ENCODE measurements at regions not wholly inside any gene's neighbourhood (a gene's known extent, or its start where the extent isn't known, plus 50 kb on each side); places are given as distances from the start of the nearest gene placed in this dataset.

- 57% methylated on average over 4 of the region's 4 CpGs for WGBS (ENCODE audit: low lambda C conversion rate)
- CTCF ChIA-PET (ENCODE audit: low intra/inter-chr PET ratio, low total read pairs) = no interaction called here
Measured at GRCh38 chr20:11539450-11539849, 378.2 kb upstream of the BTBD3 start.

GRCh38 chr20:11540558-11540957 lies 377.1 kb upstream of the BTBD3 start:
- 4% methylated on average over 3 of the region's 3 CpGs for WGBS (ENCODE audit: low lambda C conversion rate)
- Histone ChIP-seq H3K4me3 (replicated peaks in 1 of 3; ENCODE audit: insufficient read depth in 1 of 3, low read depth in 2 of 3, low read length in 3 of 3) (no peak overlapping the region), H3K4me2 (ENCODE audit: low read depth, low read length) (no peak overlapping the region), H4K20me1 (ENCODE audit: insufficient read depth, low read length) (no peaks in the 10 kb centered on the region), H2AFZ (ENCODE audit: low read length) (no peak overlapping the region), H3K79me2 (ENCODE audit: insufficient read depth, low read length) (no peaks in the 10 kb centered on the region), H3K36me3 (replicated peaks in 1 of 2; ENCODE audit: control insufficient read depth in 1 of 2, insufficient read depth in 2 of 2, low read length in 2 of 2) (no peaks in the 10 kb centered on the region), H3K4me1 (ENCODE audit: insufficient read depth, low read length) (peaks cover 12% of the 10 kb centered on the region), H3K27me3 (ENCODE audit: control insufficient read depth in 1 of 2, insufficient read depth in 2 of 2, low read length in 2 of 2) (no peaks in the 10 kb centered on the region; a peak in 1 of 5 replicates), H3K9ac (ENCODE audit: insufficient read depth, low read depth, low read length) (no peak overlapping the region), H3K27ac (ENCODE audit: extremely low read length, insufficient read depth, low read length) (no peak overlapping the region), H3K9me3 (ENCODE audit: low read length) (no peaks in the 10 kb centered on the region)
- BruUV-seq (replicated peaks) = no TSS peak
- CTCF ChIA-PET (ENCODE audit: low intra/inter-chr PET ratio, low total read pairs) = no interaction called here
- in situ Hi-C loops (cut with HindIII; ENCODE audit: extremely low pct_ligation_motif_present, low pct_unique_long_range_greater_than_20kb) (loop anchor here (5.0 to 25.0 kb wide), 7 partner anchors 868 to 1926 kb away; partner anchors contain the start of genes JAG1, MKKS and SLX4IP), intact Hi-C loops (cut with micrococcal nuclease; ENCODE audit: unreplicated experiment) (loop anchor here (5.0 to 10.0 kb wide), 5 partner anchors 266 to 1223 kb away; partner anchors contain the start of gene JAG1)
- ATAC-seq (no peak), DNase-seq (ENCODE audit: low spot score) (no peak), FAIRE-seq (no peak)
- TF ChIP-seq ZNF777 (CRISPR knock-in tag; IDR thresholded peaks at IDR 0.05) (no peak), ZBTB42 (CRISPR knock-in tag; IDR thresholded peaks at IDR 0.05) (no peak), PPARG (CRISPR knock-in tag; conservative IDR thresholded peaks at IDR 0.05) (no peak), ATF7 (IDR thresholded peaks at IDR 0.05) (no peak), ATF7 (CRISPR knock-in tag; IDR thresholded peaks at IDR 0.05) (no peak), ZBTB34 (CRISPR knock-in tag; IDR thresholded peaks at IDR 0.05) (no peak)
- POLR2A ChIA-PET = no interaction called here

More at GRCh38 chr20:11539450-11539849, 378.2 kb upstream of the BTBD3 start:
- no peaks in the 10 kb centered on the region for H3K27me3 ChIP-seq (ENCODE audit: control insufficient read depth in 1 of 2, insufficient read depth in 2 of 2, low read length in 2 of 2)
- no peaks in the 10 kb centered on the region for H3K36me3 ChIP-seq (replicated peaks in 1 of 2; ENCODE audit: control insufficient read depth in 1 of 2, insufficient read depth in 2 of 2, low read length in 2 of 2)
- no peak overlapping the region for H2AFZ ChIP-seq (ENCODE audit: low read length)
- H3K9ac ChIP-seq (ENCODE audit: insufficient read depth, low read depth, low read length) = no peak overlapping the region
- H4K20me1 ChIP-seq (ENCODE audit: insufficient read depth, low read length) = no peaks in the 10 kb centered on the region
- TF ChIP-seq SRSF4 (IDR thresholded peaks at IDR 0.05; ENCODE audit: low read depth, low read length, poor library complexity, severe bottlenecking) (no peak), ZSCAN31 (CRISPR knock-in tag; IDR thresholded peaks at IDR 0.05; ENCODE audit: low read depth) (no peak), PITX1 (CRISPR knock-in tag; IDR thresholded peaks at IDR 0.05) (no peak), SIX1 (CRISPR knock-in tag; IDR thresholded peaks at IDR 0.05; ENCODE audit: borderline replicate concordance) (no peak), PHF20 (CRISPR knock-in tag; IDR thresholded peaks at IDR 0.05) (no peak)
- no peak for ATAC-seq
- no peak overlapping the region for H3K27ac ChIP-seq (ENCODE audit: extremely low read length, insufficient read depth, low read length)
- H3K4me1 ChIP-seq (ENCODE audit: insufficient read depth, low read length) = peaks cover 12% of the 10 kb centered on the region
- no TSS peak for BruUV-seq (replicated peaks)
- POLR2A ChIA-PET = no interaction called here
- no peak for FAIRE-seq
- H3K9me3 ChIP-seq (ENCODE audit: low read length) = no peaks in the 10 kb centered on the region
- in situ Hi-C loops (cut with HindIII; ENCODE audit: extremely low pct_ligation_motif_present, low pct_unique_long_range_greater_than_20kb) (loop anchor here (25.0 kb wide), 2 partner anchors 1102 to 1452 kb away; partner anchors contain the start of genes MKKS and SLX4IP), intact Hi-C loops (cut with micrococcal nuclease; ENCODE audit: unreplicated experiment) (no loop called here)
- no peak overlapping the region for H3K4me3 ChIP-seq (replicated peaks in 1 of 3; ENCODE audit: insufficient read depth in 1 of 3, low read depth in 2 of 3, low read length in 3 of 3)
- no peaks in the 10 kb centered on the region for H3K79me2 ChIP-seq (ENCODE audit: insufficient read depth, low read length)
- DNase-seq (ENCODE audit: low spot score) = no peak
- H3K4me2 ChIP-seq (ENCODE audit: low read depth, low read length) = no peak overlapping the region
